ENCODE measurements at regions not wholly inside any gene's neighbourhood (a gene's known extent, or its start where the extent isn't known, plus 50 kb on each side); places are given as distances from the start of the nearest gene placed in this dataset.

GRCh38 chr13:85377783-85378182 lies 421.4 kb downstream of the SLITRK6 start:
- no peak for TF ChIP-seq CTCF (IDR thresholded peaks at IDR 0.05; ENCODE audit: low read depth, low read length, poor library complexity, severe bottlenecking)
- no peak for TF ChIP-seq EZH2phosphoT487 (IDR thresholded peaks at IDR 0.05; ENCODE audit: borderline replicate concordance, low read length)

All from DOHH2 (cell line).